HG03045 (cell line): ENCODE measurements at regions not wholly inside any gene's neighbourhood (a gene's known extent, or its start where the extent isn't known, plus 50 kb on each side); places are given as distances from the start of the nearest gene placed in this dataset.

Source experiments
- ATAC-seq: cut with Tn5 transposase; IDR thresholded peaks from one replicate; pipeline ENCODE4 v1.9.1; 2021; ENCODE audit warnings: mild to moderate bottlenecking, moderate library complexity; ENCODE audit not compliant: unreplicated experiment

GRCh38 chr10:123518765-123519164 is 147.4 kb upstream of the GPR26 start:
- no peak for ATAC-seq

GRCh38 chr10:123519861-123520260 is 146.3 kb upstream of the GPR26 start:
- no peak for ATAC-seq

GRCh38 chr10:123521076-123521475 is 145.1 kb upstream of the GPR26 start:
- no peak for ATAC-seq

- no peak for ATAC-seq
These were observed 144.6 kb upstream of the GPR26 start for GRCh38 chr10:123521556-123521955.

GRCh38 chr10:123522702-123523312 is 143.3 kb upstream of the GPR26 start:
- ATAC-seq: no peak

- ATAC-seq: no peak
These were observed 142.3 kb upstream of the GPR26 start for GRCh38 chr10:123523833-123524232.

GRCh38 chr10:123526356-123527064 is 139.6 kb upstream of the GPR26 start:
- ATAC-seq: no peak

- no peak for ATAC-seq
These were observed 139.0 kb upstream of the GPR26 start for GRCh38 chr10:123527151-123527550.

- ATAC-seq: no peak
These were observed 136.9 kb upstream of the GPR26 start for GRCh38 chr10:123529146-123529760.

- no peak for ATAC-seq
These were observed 135.8 kb upstream of the GPR26 start for GRCh38 chr10:123530166-123530870.

GRCh38 chr10:123535386-123535785 is 130.8 kb upstream of the GPR26 start:
- no peak for ATAC-seq

GRCh38 chr10:123536176-123536845 is 129.8 kb upstream of the GPR26 start:
- no peak for ATAC-seq

- ATAC-seq: no peak
These were observed 128.8 kb upstream of the GPR26 start for GRCh38 chr10:123537188-123537961.

GRCh38 chr10:123538401-123539320 is 127.5 kb upstream of the GPR26 start:
- ATAC-seq: no peak

- ATAC-seq: no peak
These were observed 121.2 kb upstream of the GPR26 start for GRCh38 chr10:123544986-123545385.

- no peak for ATAC-seq
These were observed 117.4 kb upstream of the GPR26 start for GRCh38 chr10:123548770-123549169.

- no peak for ATAC-seq
These were observed 116.2 kb upstream of the GPR26 start for GRCh38 chr10:123549761-123550454.

- ATAC-seq: no peak
These were observed 115.5 kb upstream of the GPR26 start for GRCh38 chr10:123550675-123551096.

GRCh38 chr10:123551259-123551658 is 114.9 kb upstream of the GPR26 start:
- no peak for ATAC-seq
